ENCODE measurements at regions not wholly inside any gene's neighbourhood (a gene's known extent, or its start where the extent isn't known, plus 50 kb on each side); places are given as distances from the start of the nearest gene placed in this dataset.
"Not testable (repeated sequence)": the region's sequence is repeated elsewhere in the genome, so short reads cannot be mapped to it uniquely, and the experiment has no call there.

- CTCF ChIA-PET, result no interaction called here
- POLR2A ChIA-PET (ENCODE audit: low non-redundant PET), result no interaction called here
- no peak overlapping the region for H3K27ac ChIP-seq
- no peak for DNase-seq (ENCODE audit: low spot score)
- no peak for TF ChIP-seq CTCF (conservative IDR thresholded peaks at IDR 0.05; ENCODE audit: low read depth)
Observed at GRCh38 chr2:88396209-88396608, 56.3 kb downstream of the FOXI3 start.

DNA sequence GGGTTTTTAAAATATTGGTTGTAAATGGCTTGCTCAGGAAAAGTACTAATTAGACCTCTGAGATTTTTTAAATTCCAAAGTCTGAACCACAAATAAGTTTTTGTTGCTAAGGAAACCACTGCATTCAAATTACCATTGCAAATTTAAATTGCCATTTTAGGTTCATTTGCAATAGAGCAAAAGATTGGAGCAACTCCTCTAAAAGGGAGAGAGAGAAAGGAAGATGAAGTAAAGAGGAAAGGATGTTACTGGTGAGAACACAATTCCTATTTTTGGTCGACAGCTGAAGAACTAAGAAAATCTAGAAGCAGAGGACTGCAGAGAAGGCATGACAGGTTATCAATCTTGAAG is 74.9 kb downstream of the FOXI3 start:
- DNase-seq (ENCODE audit: low spot score), result no peak
- ChIA-PET POLR2A (ENCODE audit: low non-redundant PET) (no interaction called here), CTCF (no interaction called here)
- H3K27ac ChIP-seq, result no peak overlapping the region
- TF ChIP-seq CTCF (conservative IDR thresholded peaks at IDR 0.05; ENCODE audit: low read depth), result no peak

- ChIA-PET CTCF (no interaction called here), POLR2A (ENCODE audit: low non-redundant PET) (no interaction called here)
- no peak for TF ChIP-seq CTCF (conservative IDR thresholded peaks at IDR 0.05; ENCODE audit: low read depth)
- no peak for DNase-seq (ENCODE audit: low spot score)
- H3K27ac ChIP-seq, result no peak overlapping the region
Observed at GRCh38 chr2:88372042-88372441, 80.5 kb downstream of the FOXI3 start.

GRCh38 chr2:88365408-88365807 is 87.1 kb downstream of the FOXI3 start:
- POLR2A ChIA-PET (ENCODE audit: low non-redundant PET); H3K27ac ChIP-seq; CTCF ChIA-PET; DNase-seq (ENCODE audit: low spot score): not testable (repeated sequence)

DNA sequence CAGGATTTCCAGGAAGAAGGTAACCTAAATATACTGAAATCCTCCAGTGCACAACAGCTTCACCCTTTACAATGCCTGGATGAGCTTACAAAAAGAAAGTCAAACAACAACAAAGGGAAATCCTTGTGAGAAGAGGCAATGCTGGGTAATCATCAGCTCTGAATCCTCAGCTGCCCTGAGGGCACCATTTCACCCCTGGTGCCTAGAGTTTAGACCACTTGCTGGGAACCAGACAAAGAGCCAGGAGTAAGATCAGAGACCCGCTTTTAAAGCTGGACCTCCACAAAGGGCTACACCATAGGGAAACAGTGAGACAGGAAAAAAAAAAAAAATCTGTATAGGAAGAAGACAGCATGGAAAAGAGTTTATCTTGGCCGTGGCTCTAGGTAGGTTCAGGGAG is 97.0 kb downstream of the FOXI3 start:
- ChIA-PET CTCF (no interaction called here), POLR2A (ENCODE audit: low non-redundant PET) (no interaction called here)
- DNase-seq (ENCODE audit: low spot score), result no peak
- TF ChIP-seq CTCF (conservative IDR thresholded peaks at IDR 0.05; ENCODE audit: low read depth), result no peak
- no peak overlapping the region for H3K27ac ChIP-seq

DNA sequence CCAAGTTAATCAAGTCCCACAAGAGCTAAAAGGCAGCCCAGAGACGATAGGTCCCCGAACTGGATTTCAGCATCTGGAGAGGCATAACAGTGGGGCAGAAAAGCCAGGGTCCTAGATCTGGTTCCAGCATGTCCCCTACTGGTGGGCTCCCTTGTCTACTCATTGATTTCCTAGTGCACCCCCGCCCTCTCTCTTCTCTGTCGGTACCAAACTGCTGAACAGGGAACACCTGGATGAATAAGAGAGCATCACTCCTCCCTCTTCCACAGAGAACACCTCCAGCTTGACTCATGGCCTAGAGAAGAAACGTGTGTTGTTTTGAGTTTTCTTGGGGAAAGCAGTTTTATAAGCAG is 101.3 kb downstream of the FOXI3 start:
- no peak for DNase-seq (ENCODE audit: low spot score)
- POLR2A ChIA-PET (ENCODE audit: low non-redundant PET), result no interaction called here
- CTCF ChIA-PET, result interaction anchor here (0.6 to 2.8 kb wide), 5 partner anchors 8 to 290 kb away, joined by 3 to 9 read pairs (median 3); no protein-coding TSS in a partner anchor
- no peak; the same call in 1 of the 2 replicates for TF ChIP-seq CTCF (conservative IDR thresholded peaks at IDR 0.05; ENCODE audit: low read depth)
- H3K27ac ChIP-seq, result no peak overlapping the region

DNA sequence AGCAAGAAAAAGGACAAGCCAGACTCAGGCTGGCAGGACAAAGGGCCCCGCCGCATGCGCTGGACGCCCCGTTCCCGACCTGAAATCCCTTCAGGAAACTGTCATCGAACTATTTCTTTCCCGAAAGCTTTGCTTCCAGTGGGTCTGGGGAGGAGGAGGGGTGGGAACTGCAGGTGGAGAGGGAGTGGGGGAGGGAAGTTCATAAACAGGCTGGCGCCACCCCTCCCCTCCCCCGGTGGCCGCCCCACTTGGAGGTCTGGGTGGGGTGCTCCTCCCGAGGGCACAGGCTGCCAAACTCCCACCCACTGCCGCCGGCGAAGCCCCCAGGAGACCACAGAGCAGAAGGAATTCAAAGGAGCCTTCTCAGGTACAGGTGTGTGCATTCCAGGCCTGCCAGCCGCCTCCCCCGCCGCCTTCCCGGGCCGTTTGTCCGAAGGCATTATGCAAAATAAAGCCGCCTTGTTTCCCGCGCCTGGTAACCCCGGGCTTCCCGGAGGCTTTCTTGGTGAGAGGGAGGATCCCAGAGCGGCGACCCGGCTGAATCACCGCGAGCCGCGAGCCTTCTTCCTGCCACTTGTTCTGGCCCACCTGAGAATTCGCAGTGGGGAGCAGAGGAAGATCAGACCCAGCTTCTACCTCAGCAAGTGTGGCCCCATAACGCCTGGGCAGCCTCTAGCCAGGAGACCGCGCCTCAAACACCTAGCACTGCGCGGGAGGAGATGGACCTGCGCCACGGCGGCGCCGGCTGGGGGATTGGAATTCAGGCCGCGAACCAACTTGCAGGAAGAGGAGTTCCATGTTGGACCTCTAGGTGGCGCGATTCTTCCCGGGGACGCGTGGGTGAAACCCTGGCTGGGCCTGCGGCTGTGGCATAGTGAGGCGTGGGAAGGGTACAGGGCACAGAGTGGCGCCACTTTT is 101.9 kb downstream of the FOXI3 start:
- DNase-seq (ENCODE audit: low spot score), result peak; percentile 59

More for the DNA sequence above, 101.9 kb downstream of the FOXI3 start:
- CTCF ChIA-PET, result interaction anchor here (0.6 to 2.8 kb wide), 9 partner anchors 9 to 290 kb away, joined by 3 to 9 read pairs (median 3); no protein-coding TSS in a partner anchor
- TF ChIP-seq CTCF (conservative IDR thresholded peaks at IDR 0.05; ENCODE audit: low read depth), result peak; percentile 49
- H3K27ac ChIP-seq, result no peak overlapping the region
- POLR2A ChIA-PET (ENCODE audit: low non-redundant PET), result no interaction called here
